ENCODE measurements at regions not wholly inside any gene's neighbourhood (a gene's known extent, or its start where the extent isn't known, plus 50 kb on each side); places are given as distances from the start of the nearest gene placed in this dataset.

GRCh38 chr16:73356401-73357079 lies 308.6 kb upstream of the ZFHX3 start:
- Histone ChIP-seq H3K4me1 (ENCODE audit: control insufficient read depth in 1 of 2, insufficient read depth in 1 of 2, low read depth in 1 of 2, low read length in 1 of 2) (no peaks in the 10 kb centered on the region), H3K4me3 (ENCODE audit: low read depth in 1 of 2, low read length in 1 of 2) (no peak overlapping the region), H3K27ac (no peak overlapping the region), H3K36me3 (no peaks in the 10 kb centered on the region), H3K27me3 (no peaks in the 10 kb centered on the region), H3K9me3 (no peaks in the 10 kb centered on the region)
- no peak for TF ChIP-seq CTCF (IDR thresholded peaks at IDR 0.05)

- no peaks in the 10 kb centered on the region for H3K4me1 ChIP-seq (ENCODE audit: control insufficient read depth in 1 of 2, insufficient read depth in 1 of 2, low read depth in 1 of 2, low read length in 1 of 2)
- no peaks in the 10 kb centered on the region for H3K27me3 ChIP-seq
- H3K4me3 ChIP-seq (ENCODE audit: low read depth in 1 of 2, low read length in 1 of 2): no peak overlapping the region
- no peaks in the 10 kb centered on the region for H3K9me3 ChIP-seq
- H3K27ac ChIP-seq: no peak overlapping the region
- no peaks in the 10 kb centered on the region for H3K36me3 ChIP-seq
- TF ChIP-seq CTCF (IDR thresholded peaks at IDR 0.05): no peak
These were observed 308.1 kb upstream of the ZFHX3 start for GRCh38 chr16:73355981-73356380.

GRCh38 chr16:73354434-73354833 lies 306.5 kb upstream of the ZFHX3 start:
- no peaks in the 10 kb centered on the region for H3K36me3 ChIP-seq
- H3K4me3 ChIP-seq (ENCODE audit: low read depth in 1 of 2, low read length in 1 of 2): no peak overlapping the region

GRCh38 chr16:73350707-73351452 lies 303.0 kb upstream of the ZFHX3 start:
- Histone ChIP-seq H3K9me3 (no peaks in the 10 kb centered on the region), H3K36me3 (no peaks in the 10 kb centered on the region), H3K4me3 (ENCODE audit: low read depth in 1 of 2, low read length in 1 of 2) (no peak overlapping the region), H3K27ac (no peak overlapping the region), H3K27me3 (no peaks in the 10 kb centered on the region), H3K4me1 (ENCODE audit: control insufficient read depth in 1 of 2, insufficient read depth in 1 of 2, low read depth in 1 of 2, low read length in 1 of 2) (no peaks in the 10 kb centered on the region)
- TF ChIP-seq CTCF (IDR thresholded peaks at IDR 0.05): no peak

More at GRCh38 chr16:73354434-73354833, 306.5 kb upstream of the ZFHX3 start:
- no peaks in the 10 kb centered on the region for H3K27me3 ChIP-seq
- H3K27ac ChIP-seq: no peak overlapping the region
- no peaks in the 10 kb centered on the region for H3K4me1 ChIP-seq (ENCODE audit: control insufficient read depth in 1 of 2, insufficient read depth in 1 of 2, low read depth in 1 of 2, low read length in 1 of 2)
- no peak for TF ChIP-seq CTCF (IDR thresholded peaks at IDR 0.05)
- no peaks in the 10 kb centered on the region for H3K9me3 ChIP-seq

GRCh38 chr16:73347500-73348375 lies 299.8 kb upstream of the ZFHX3 start:
- no peaks in the 10 kb centered on the region for H3K9me3 ChIP-seq
- H3K36me3 ChIP-seq: no peaks in the 10 kb centered on the region
- TF ChIP-seq CTCF (IDR thresholded peaks at IDR 0.05): no peak
- H3K4me1 ChIP-seq (ENCODE audit: control insufficient read depth in 1 of 2, insufficient read depth in 1 of 2, low read depth in 1 of 2, low read length in 1 of 2): no peaks in the 10 kb centered on the region
- H3K27ac ChIP-seq: no peak overlapping the region
- H3K4me3 ChIP-seq (ENCODE audit: low read depth in 1 of 2, low read length in 1 of 2): no peak overlapping the region
- no peaks in the 10 kb centered on the region for H3K27me3 ChIP-seq

All from neutrophil (primary cell).